ENCODE measurements at regions not wholly inside any gene's neighbourhood (a gene's known extent, or its start where the extent isn't known, plus 50 kb on each side); places are given as distances from the start of the nearest gene placed in this dataset.

DNA sequence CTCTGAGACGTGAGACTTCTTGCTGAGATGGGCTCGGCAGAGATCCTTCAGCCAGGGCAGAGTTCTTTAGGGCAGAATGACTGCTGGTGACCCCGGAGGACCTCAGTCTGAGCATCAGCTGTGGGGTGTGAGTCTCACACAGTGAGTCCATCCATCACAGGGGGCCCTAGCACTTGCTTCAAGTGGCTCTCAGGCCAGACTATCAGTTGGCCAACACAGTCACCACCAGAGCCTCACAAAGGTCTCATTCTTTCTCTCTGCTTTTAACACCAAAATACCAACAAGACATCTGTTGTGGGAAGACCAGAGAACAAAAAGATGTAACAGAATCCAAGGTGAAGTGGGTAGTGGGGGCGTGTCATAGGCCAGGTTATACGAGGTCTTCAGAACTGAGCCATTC, 345.6 kb upstream of the NRP1 start:
- Histone ChIP-seq H3K4me1 (ENCODE audit: control insufficient read depth, insufficient read depth, low read length) (no peaks in the 10 kb centered on the region), H3K27me3 (ENCODE audit: control insufficient read depth, insufficient read depth, low read length) (no peaks in the 10 kb centered on the region), H3K4me3 (ENCODE audit: low read depth, low read length) (no peak overlapping the region), H3K27ac (ENCODE audit: low read depth, low read length) (no peak overlapping the region), H3K9ac (ENCODE audit: low read length) (no peak overlapping the region), H3K9me3 (ENCODE audit: control insufficient read depth, insufficient read depth, low read depth, low read length) (peaks cover 25% of the 10 kb centered on the region), H3K36me3 (ENCODE audit: control insufficient read depth, insufficient read depth, low read length) (no peaks in the 10 kb centered on the region)

- Histone ChIP-seq H3K9ac (ENCODE audit: low read length) (no peak overlapping the region), H3K36me3 (ENCODE audit: control insufficient read depth, insufficient read depth, low read length) (no peaks in the 10 kb centered on the region), H3K4me1 (ENCODE audit: control insufficient read depth, insufficient read depth, low read length) (no peaks in the 10 kb centered on the region), H3K27me3 (ENCODE audit: control insufficient read depth, insufficient read depth, low read length) (no peaks in the 10 kb centered on the region), H3K4me3 (ENCODE audit: low read depth, low read length) (no peak overlapping the region), H3K9me3 (ENCODE audit: control insufficient read depth, insufficient read depth, low read depth, low read length) (peaks cover 17% of the 10 kb centered on the region), H3K27ac (ENCODE audit: low read depth, low read length) (no peak overlapping the region)
Observed at GRCh38 chr10:33676606-33677339, 342.3 kb upstream of the NRP1 start.

DNA sequence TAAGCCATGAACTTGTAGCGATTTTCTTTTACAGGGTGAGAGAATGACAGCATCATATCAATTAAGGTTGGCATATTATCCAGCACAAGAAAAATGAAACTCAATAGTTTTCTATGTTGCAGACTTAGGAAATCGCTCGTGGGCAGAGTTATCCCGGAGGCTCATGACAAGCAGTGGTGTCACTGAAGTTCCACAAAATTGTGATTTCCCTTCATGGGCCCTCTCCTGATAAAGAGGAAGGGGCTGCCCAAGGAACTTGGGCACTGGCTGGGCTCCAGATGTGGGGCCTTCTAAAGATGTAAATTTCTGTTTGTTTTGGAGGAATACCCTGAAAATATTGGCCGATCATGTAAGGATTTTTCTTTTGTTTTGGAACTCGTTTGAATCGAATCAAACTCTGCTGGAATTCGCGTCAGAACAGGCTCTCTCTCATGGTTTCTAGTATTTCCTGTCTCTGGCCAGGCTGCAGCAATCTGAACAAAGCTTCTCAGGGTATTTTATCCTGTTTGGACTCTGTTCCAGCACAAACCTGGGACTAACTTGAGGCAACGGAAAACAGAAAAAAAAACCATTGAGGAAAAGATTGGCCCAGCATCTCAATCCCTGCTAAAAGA, 340.6 kb upstream of the NRP1 start:
- H3K9ac ChIP-seq (ENCODE audit: low read length) = no peak overlapping the region
- H3K9me3 ChIP-seq (ENCODE audit: control insufficient read depth, insufficient read depth, low read depth, low read length) = peaks cover 17% of the 10 kb centered on the region
- no peaks in the 10 kb centered on the region for H3K27me3 ChIP-seq (ENCODE audit: control insufficient read depth, insufficient read depth, low read length)
- no peaks in the 10 kb centered on the region for H3K4me1 ChIP-seq (ENCODE audit: control insufficient read depth, insufficient read depth, low read length)
- no peak overlapping the region for H3K27ac ChIP-seq (ENCODE audit: low read depth, low read length)
- no peaks in the 10 kb centered on the region for H3K36me3 ChIP-seq (ENCODE audit: control insufficient read depth, insufficient read depth, low read length)
- H3K4me3 ChIP-seq (ENCODE audit: low read depth, low read length) = no peak overlapping the region

- no peaks in the 10 kb centered on the region for H3K4me1 ChIP-seq (ENCODE audit: control insufficient read depth, insufficient read depth, low read length)
- H3K27ac ChIP-seq (ENCODE audit: low read depth, low read length) = no peak overlapping the region
- H3K27me3 ChIP-seq (ENCODE audit: control insufficient read depth, insufficient read depth, low read length) = no peaks in the 10 kb centered on the region
- no peak overlapping the region for H3K4me3 ChIP-seq (ENCODE audit: low read depth, low read length)
- H3K9me3 ChIP-seq (ENCODE audit: control insufficient read depth, insufficient read depth, low read depth, low read length) = peaks cover 14% of the 10 kb centered on the region
- H3K9ac ChIP-seq (ENCODE audit: low read length) = no peak overlapping the region
- H3K36me3 ChIP-seq (ENCODE audit: control insufficient read depth, insufficient read depth, low read length) = no peaks in the 10 kb centered on the region
Observed at GRCh38 chr10:33674491-33674890, 340.0 kb upstream of the NRP1 start.

DNA sequence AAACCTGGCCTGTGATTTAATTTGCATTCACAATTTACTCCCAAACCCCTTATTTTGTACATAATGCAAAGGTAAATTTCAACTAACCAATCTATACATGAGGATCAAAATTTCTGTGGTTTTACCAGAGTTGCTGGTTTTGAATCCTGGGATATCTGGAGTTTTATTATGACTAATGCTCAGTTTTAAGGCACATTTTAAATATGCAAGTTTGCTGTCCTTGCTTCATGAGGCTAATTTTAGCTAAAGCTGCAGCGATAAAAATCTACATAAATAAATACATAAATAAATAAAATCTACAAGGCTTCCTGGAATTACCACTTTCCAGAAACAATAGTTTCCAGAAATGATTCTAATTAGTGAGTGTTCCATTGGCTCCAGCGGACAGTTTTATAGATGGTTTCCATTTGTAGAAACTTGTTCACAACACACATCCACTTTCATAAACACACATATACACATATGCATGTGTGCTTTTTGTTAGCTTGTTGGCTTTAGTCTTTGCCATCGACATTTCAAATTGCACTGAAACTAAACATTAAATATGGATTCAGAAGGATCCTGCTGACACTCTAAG, 339.5 kb upstream of the NRP1 start:
- H3K36me3 ChIP-seq (ENCODE audit: control insufficient read depth, insufficient read depth, low read length) = no peaks in the 10 kb centered on the region
- H3K27me3 ChIP-seq (ENCODE audit: control insufficient read depth, insufficient read depth, low read length) = no peaks in the 10 kb centered on the region
- peaks cover 13% of the 10 kb centered on the region for H3K9me3 ChIP-seq (ENCODE audit: control insufficient read depth, insufficient read depth, low read depth, low read length)
- H3K27ac ChIP-seq (ENCODE audit: low read depth, low read length) = no peak overlapping the region
- H3K4me3 ChIP-seq (ENCODE audit: low read depth, low read length) = no peak overlapping the region
- no peaks in the 10 kb centered on the region for H3K4me1 ChIP-seq (ENCODE audit: control insufficient read depth, insufficient read depth, low read length)
- H3K9ac ChIP-seq (ENCODE audit: low read length) = no peak overlapping the region

DNA sequence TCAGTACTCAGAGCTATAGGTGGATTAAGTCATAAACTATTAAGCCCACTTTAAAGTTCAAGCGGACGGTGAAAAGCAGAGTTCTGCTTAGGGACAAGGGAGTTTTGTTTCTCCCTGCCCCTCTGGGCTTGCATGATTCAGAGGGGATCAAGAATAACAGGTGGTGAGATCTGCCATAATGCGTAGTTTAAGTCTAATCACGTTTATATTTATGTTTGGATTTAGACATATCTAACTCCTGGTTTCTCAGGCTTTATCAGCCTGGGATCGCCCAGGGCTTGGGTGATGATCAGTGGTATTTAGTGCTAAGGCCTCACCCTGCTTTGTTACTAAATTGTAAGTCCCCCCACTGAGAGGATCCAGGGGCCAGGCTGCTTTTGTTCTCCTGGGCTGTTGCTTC, 335.4 kb upstream of the NRP1 start:
- Histone ChIP-seq H3K4me1 (ENCODE audit: control insufficient read depth, insufficient read depth, low read length) (no peaks in the 10 kb centered on the region), H3K9me3 (ENCODE audit: control insufficient read depth, insufficient read depth, low read depth, low read length) (no peaks in the 10 kb centered on the region), H3K36me3 (ENCODE audit: control insufficient read depth, insufficient read depth, low read length) (no peaks in the 10 kb centered on the region), H3K9ac (ENCODE audit: low read length) (no peak overlapping the region), H3K27me3 (ENCODE audit: control insufficient read depth, insufficient read depth, low read length) (no peaks in the 10 kb centered on the region), H3K27ac (ENCODE audit: low read depth, low read length) (no peak overlapping the region), H3K4me3 (ENCODE audit: low read depth, low read length) (no peak overlapping the region)

DNA sequence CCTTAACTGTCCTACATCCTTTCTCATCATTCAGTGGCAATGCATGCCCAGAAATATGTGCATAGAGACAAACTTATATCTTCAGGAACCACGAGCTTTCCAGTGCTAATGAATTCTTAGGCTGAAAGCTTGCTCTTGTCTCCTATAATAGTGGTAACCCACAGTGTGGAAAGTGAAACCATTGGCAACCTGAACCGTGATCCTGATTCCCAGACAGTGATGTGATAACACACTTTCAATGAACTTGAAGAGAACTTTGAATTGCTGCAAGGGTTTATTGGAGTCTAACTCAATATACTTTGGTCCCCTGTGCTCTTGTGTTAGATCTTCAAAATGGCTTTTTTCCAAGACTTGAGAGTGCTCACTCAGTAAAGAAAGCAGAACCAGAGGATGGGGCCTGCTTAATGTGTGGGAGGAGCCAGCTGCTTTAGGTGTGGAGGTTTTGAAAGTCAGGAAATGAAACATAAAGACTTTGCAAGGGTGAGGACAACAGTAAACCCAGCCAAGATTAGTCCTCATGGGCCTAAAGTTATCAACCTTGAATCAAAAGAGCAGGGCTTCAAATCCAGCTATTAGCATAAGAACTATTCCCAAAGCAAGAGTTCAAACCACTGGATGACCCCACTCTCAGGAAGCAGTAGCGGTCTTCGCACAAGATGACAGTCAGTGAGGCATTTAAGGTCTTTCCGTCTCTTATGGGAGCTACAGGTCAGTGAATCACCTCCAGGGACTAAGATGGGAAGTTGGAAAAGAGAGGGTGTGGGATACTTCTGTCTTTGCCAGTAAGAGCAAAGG, 332.4 kb upstream of the NRP1 start:
- H3K27ac ChIP-seq (ENCODE audit: low read depth, low read length) = no peak overlapping the region

GRCh38 chr10:33665501-33665900, 331.0 kb upstream of the NRP1 start:
- Histone ChIP-seq H3K9me3 (ENCODE audit: control insufficient read depth, insufficient read depth, low read depth, low read length) (peaks cover 5% of the 10 kb centered on the region; the same call in 1 of the 2 replicates), H3K4me1 (ENCODE audit: control insufficient read depth, insufficient read depth, low read length) (peaks cover 7% of the 10 kb centered on the region; the same call in 1 of the 2 replicates), H3K27ac (ENCODE audit: low read depth, low read length) (no peak overlapping the region), H3K9ac (ENCODE audit: low read length) (no peak overlapping the region), H3K36me3 (ENCODE audit: control insufficient read depth, insufficient read depth, low read length) (no peaks in the 10 kb centered on the region), H3K27me3 (ENCODE audit: control insufficient read depth, insufficient read depth, low read length) (no peaks in the 10 kb centered on the region), H3K4me3 (ENCODE audit: low read depth, low read length) (no peak overlapping the region)

More for the DNA sequence above, 332.4 kb upstream of the NRP1 start:
- H3K36me3 ChIP-seq (ENCODE audit: control insufficient read depth, insufficient read depth, low read length) = no peaks in the 10 kb centered on the region
- peaks cover 5% of the 10 kb centered on the region; the same call in 1 of the 2 replicates for H3K9me3 ChIP-seq (ENCODE audit: control insufficient read depth, insufficient read depth, low read depth, low read length)
- no peak overlapping the region for H3K9ac ChIP-seq (ENCODE audit: low read length)
- no peaks in the 10 kb centered on the region for H3K27me3 ChIP-seq (ENCODE audit: control insufficient read depth, insufficient read depth, low read length)
- H3K4me3 ChIP-seq (ENCODE audit: low read depth, low read length) = no peak overlapping the region
- peaks cover 2% of the 10 kb centered on the region; the same call in 1 of the 2 replicates for H3K4me1 ChIP-seq (ENCODE audit: control insufficient read depth, insufficient read depth, low read length)

DNA sequence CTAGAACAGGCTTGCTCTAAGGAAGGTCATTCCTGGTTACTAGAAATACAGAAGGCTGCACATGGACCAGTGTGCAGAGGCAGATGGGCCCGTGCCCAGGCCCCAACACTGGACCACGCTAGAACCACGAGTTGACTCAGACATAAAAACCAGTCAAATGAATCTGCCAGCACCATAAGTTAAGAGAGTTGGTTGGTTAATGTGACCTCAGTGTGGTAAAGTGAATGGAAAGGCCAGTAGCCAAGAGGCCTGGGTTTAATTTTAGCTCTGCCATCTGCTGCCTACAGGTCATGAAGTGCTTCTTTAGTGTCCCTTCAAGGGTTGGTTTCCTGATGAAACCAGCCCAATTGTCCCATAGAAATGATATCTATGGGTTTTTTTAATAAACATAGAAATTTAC, 329.6 kb upstream of the NRP1 start:
- peaks cover 5% of the 10 kb centered on the region; the same call in 1 of the 2 replicates for H3K9me3 ChIP-seq (ENCODE audit: control insufficient read depth, insufficient read depth, low read depth, low read length)
- no peak overlapping the region for H3K9ac ChIP-seq (ENCODE audit: low read length)

GRCh38 chr10:33661580-33662336, 327.3 kb upstream of the NRP1 start:
- Histone ChIP-seq H3K4me3 (ENCODE audit: low read depth, low read length) (no peak overlapping the region), H3K27me3 (ENCODE audit: control insufficient read depth, insufficient read depth, low read length) (no peaks in the 10 kb centered on the region), H3K27ac (ENCODE audit: low read depth, low read length) (no peak overlapping the region), H3K9ac (ENCODE audit: low read length) (no peak overlapping the region), H3K4me1 (ENCODE audit: control insufficient read depth, insufficient read depth, low read length) (peaks cover 13% of the 10 kb centered on the region), H3K36me3 (ENCODE audit: control insufficient read depth, insufficient read depth, low read length) (no peaks in the 10 kb centered on the region), H3K9me3 (ENCODE audit: control insufficient read depth, insufficient read depth, low read depth, low read length) (peaks cover 5% of the 10 kb centered on the region; the same call in 1 of the 2 replicates)

More for the DNA sequence above, 329.6 kb upstream of the NRP1 start:
- no peaks in the 10 kb centered on the region for H3K36me3 ChIP-seq (ENCODE audit: control insufficient read depth, insufficient read depth, low read length)
- H3K4me3 ChIP-seq (ENCODE audit: low read depth, low read length) = no peak overlapping the region
- no peak overlapping the region for H3K27ac ChIP-seq (ENCODE audit: low read depth, low read length)
- no peaks in the 10 kb centered on the region for H3K27me3 ChIP-seq (ENCODE audit: control insufficient read depth, insufficient read depth, low read length)
- peaks cover 13% of the 10 kb centered on the region for H3K4me1 ChIP-seq (ENCODE audit: control insufficient read depth, insufficient read depth, low read length)
